Stimulated activated naive CD8-positive, alpha-beta T cell treated with anti-CD3 and anti-CD28 coated beads, Interleukin-15, amount 100 ng/mL, for 72 hours (primary cell): ENCODE measurements at regions not wholly inside any gene's neighbourhood (a gene's known extent, or its start where the extent isn't known, plus 50 kb on each side); places are given as distances from the start of the nearest gene placed in this dataset.

Source experiments
- ATAC-seq: fragments of 150-1000 bp; cut with Tn5 transposase; 2 replicates; pipeline ENCODE4 v1.10.0; 2021; ENCODE audit warnings: mild to moderate bottlenecking, moderate library complexity
- DNase-seq, 2 donors: peaks; one replicate each; pipeline ENCODE4 v3.0.0; 2021 to 2022
- H3K27ac Mint-ChIP-seq, 2 donors: one replicate each; pipeline ENCODE4 v1.8.0; 2022; ENCODE audit warnings: mild to moderate bottlenecking in 2 of 2, mixed read lengths in 2 of 2, moderate library complexity in 2 of 2
- H3K27me3 Mint-ChIP-seq: one replicate; pipeline ENCODE4 v1.8.0; 2022; ENCODE audit warnings: mixed read lengths
- H3K4me1 Mint-ChIP-seq: one replicate; pipeline ENCODE4 v1.8.0; 2022; ENCODE audit warnings: mild to moderate bottlenecking, mixed read lengths
- H3K4me3 Mint-ChIP-seq, 2 donors: one replicate each; pipeline ENCODE4 v1.8.0; 2022; ENCODE audit warnings: mild to moderate bottlenecking in 2 of 2, mixed read lengths in 2 of 2, moderate library complexity in 1 of 2
- H3K9me3 Mint-ChIP-seq, 2 donors: one replicate each; pipeline ENCODE4 v1.8.0; 2022; ENCODE audit warnings: mixed read lengths in 2 of 2

DNA sequence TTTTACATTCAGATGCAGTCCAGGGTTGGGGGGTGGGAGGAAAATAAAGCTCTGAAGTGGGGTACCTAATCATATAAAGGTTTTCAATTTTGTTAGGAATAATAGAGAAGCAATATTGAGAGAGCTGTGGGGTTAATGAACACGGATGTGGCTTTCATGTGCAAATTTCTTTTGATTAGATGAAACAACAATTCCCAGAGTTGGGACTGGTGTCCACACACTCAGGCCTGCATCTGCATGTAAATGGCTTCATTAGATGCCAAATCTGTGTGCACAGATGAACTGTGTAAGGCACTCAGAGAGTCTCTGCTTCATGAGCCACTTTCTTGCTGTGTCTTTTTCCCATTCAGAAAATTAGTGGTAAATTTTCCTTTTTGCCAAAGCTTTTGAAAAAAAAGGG lies 377.1 kb upstream of the NOVA1 start:
- H3K27ac Mint-ChIP-seq: no peak overlapping the region
- H3K4me1 Mint-ChIP-seq: no peaks in the 10 kb centered on the region
- ATAC-seq: no peak
- DNase-seq: no peak
- no peak overlapping the region for H3K4me3 Mint-ChIP-seq
- peaks cover 4 to 8% of the 10 kb centered on the region in 2 donors for H3K9me3 Mint-ChIP-seq
- H3K27me3 Mint-ChIP-seq: no peaks in the 10 kb centered on the region

DNA sequence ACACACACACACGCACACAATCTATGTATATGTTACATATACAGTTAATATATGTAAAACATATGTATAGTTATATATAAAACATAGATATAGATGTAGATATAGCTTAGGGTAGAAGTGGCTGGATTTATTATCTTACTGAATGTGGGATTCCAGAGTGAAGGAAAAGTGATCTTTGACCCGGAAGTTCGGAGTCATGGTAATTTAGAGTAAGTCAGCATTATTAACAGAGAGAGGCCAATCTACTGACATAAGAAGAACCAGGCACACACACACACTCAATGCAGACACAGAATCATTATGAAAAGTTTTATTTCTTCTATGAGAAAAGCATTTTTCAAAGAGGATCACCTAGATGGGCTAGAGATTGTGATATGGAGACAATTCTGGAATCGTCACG lies 384.2 kb upstream of the NOVA1 start:
- H3K4me3 Mint-ChIP-seq: no peak overlapping the region
- H3K27me3 Mint-ChIP-seq: no peaks in the 10 kb centered on the region
- ATAC-seq (no peak), DNase-seq (no peak)
- peaks cover 8 to 18% of the 10 kb centered on the region in 2 donors for H3K9me3 Mint-ChIP-seq
- H3K27ac Mint-ChIP-seq: no peak overlapping the region
- H3K4me1 Mint-ChIP-seq: no peaks in the 10 kb centered on the region

DNA sequence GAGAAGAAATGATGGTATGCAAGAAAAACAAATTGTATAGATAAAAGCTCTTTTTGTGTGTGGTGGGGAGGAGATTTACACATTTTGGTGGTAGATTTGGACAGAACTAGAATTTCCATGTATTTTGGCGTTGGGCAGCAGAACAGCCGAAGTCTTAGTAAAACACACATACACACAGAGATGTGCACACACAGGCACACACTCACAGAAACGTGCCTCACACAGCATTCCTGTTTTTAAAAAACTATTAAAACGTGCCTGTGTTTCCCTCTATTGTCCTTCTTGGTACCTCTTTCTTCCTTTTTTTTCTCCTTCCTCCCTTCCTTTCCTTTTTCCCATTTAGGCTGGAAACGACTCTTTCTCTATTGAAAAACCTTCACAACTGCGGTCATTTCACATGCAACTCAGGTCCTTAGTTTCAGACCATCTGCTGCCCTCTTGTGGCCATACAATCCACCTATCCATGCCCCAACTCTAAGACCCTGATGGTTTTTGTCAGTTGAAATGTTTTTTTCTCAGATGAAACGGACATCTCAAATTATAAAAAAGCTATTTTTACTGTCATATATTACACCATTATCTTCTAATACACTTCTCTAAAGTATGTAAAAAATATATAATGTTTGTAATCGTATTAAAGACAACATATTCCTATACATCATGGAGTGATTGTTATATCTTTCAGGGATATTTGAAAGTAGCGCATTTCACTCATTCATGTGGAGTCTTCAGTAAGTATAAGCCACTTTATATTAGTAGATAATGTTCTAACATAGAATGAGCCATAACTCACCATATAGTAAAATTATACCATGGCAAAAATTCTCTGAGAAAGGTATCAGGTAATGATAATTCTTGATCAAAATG lies 386.7 kb upstream of the NOVA1 start:
- peaks cover 8 to 18% of the 10 kb centered on the region in 2 donors for H3K9me3 Mint-ChIP-seq
- DNase-seq (peak in 1 of 2 donors; percentile 0), ATAC-seq (no peak)
- H3K27me3 Mint-ChIP-seq: no peaks in the 10 kb centered on the region
- H3K4me3 Mint-ChIP-seq: no peak overlapping the region
- H3K27ac Mint-ChIP-seq: no peak overlapping the region
- no peaks in the 10 kb centered on the region for H3K4me1 Mint-ChIP-seq

DNA sequence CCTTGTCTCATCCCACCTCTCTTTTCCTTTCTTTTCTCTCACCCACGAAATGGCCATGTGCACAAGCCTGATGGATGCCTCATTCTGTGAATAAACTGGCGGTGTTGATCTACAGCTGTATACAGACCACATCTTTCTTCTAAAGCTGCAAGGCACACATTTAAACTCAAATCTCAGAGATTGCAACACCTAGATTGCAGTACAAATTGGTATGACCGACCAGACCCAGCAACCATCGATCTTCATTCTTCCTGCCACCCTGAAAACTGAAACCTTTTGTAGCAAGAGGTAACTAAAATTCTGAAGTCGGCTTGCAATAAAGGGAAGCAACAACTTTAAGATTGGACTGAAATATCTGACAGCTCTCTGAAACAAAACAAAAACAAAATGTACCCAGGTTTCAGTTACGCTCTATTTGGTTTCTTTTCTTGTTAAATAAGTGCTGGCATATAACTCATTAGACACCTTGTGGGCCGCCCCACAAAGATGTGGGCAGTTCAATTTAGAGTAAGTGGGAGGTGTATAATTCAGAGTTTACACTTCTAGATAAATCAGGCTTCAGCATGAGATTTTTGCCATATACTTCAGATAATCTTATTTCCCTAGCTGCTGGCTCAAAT lies 390.0 kb upstream of the NOVA1 start:
- Mint-ChIP-seq H3K27me3 (no peaks in the 10 kb centered on the region), H3K27ac (no peak overlapping the region), H3K4me3 (no peak overlapping the region), H3K9me3 (peaks cover 6 to 15% of the 10 kb centered on the region in 2 donors), H3K4me1 (no peaks in the 10 kb centered on the region)
- ATAC-seq: no peak
- DNase-seq: no peak

DNA sequence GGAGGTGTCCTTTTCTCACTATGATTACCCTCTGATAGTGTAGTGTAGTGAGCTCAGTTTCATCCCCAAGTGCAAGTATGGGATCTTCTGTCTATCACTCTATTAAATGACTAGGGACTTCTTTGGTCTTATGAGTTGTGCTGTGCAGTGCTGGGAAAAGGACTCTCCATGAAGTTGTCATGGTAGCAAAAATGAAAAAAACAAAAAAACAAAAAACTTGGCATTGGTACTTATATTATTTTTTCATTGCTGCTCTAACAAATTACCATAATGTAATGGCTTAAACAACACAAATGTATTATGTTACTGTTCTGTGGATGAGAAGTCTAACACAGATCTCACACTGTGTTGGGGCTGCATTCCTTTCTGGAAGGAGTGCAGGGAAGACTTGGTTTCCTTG lies 393.1 kb upstream of the NOVA1 start:
- Mint-ChIP-seq H3K4me1 (no peaks in the 10 kb centered on the region), H3K9me3 (peaks cover 6 to 8% of the 10 kb centered on the region in 2 donors), H3K27me3 (no peaks in the 10 kb centered on the region), H3K4me3 (no peak overlapping the region), H3K27ac (no peak overlapping the region)
- ATAC-seq (no peak), DNase-seq (no peak)

DNA sequence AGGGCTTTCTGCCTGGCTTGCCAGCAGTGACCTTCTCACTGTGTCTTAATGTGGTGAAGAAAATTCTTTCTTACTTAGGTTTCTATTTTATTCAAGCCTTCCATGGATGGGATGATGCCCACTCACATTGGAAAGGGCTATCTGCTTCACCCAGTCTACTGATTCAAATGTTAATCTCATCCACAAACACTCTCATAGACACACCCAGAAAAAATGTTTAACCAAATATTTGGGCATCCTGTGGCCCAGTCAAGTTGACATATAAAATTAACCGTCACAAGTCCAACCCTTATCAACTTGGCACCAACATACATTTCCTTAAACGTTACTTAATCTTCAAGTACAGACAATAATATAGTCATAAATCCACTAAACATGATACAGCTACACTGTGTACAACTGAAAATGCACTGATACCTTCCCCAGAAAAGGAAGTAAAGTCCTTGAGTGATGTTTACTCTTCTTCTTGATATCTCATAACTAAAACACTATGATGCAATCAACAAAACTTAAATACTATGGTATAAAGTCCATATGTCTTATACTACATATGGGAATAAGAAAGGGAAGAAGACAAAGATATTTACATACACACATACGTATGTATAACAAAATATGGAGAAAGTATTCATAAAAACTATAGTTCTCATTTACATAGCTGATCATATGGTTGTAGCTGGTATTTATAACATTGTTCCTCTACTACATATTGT lies 394.7 kb upstream of the NOVA1 start:
- DNase-seq: no peak
- Mint-ChIP-seq H3K27me3 (no peaks in the 10 kb centered on the region), H3K27ac (no peak overlapping the region), H3K9me3 (peaks cover 8 to 13% of the 10 kb centered on the region in 2 donors), H3K4me1 (no peaks in the 10 kb centered on the region), H3K4me3 (no peak overlapping the region)
- no peak for ATAC-seq

DNA sequence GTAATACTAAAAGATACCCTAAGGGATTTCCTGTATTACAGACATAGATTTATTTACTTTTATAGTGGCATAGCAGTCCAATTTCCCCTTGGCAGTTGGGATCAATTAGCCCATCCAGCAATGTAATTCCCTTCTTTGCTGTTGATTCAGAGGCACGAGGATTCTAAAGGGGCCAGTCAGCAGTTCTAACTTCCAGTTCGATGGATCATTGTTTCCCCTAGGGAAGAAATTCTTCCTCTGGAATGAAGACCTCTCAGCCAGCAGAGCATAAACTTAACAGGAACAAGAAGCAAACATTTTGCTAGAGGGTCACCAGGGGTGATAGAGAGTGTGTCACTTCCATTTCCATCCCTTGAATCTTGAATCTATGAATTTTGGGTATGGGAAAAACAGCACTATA lies 395.7 kb upstream of the NOVA1 start:
- ATAC-seq (no peak), DNase-seq (no peak)
- Mint-ChIP-seq H3K27me3 (no peaks in the 10 kb centered on the region), H3K4me3 (no peak overlapping the region), H3K9me3 (peaks cover 13 to 14% of the 10 kb centered on the region in 2 donors), H3K4me1 (no peaks in the 10 kb centered on the region), H3K27ac (no peak overlapping the region)

DNA sequence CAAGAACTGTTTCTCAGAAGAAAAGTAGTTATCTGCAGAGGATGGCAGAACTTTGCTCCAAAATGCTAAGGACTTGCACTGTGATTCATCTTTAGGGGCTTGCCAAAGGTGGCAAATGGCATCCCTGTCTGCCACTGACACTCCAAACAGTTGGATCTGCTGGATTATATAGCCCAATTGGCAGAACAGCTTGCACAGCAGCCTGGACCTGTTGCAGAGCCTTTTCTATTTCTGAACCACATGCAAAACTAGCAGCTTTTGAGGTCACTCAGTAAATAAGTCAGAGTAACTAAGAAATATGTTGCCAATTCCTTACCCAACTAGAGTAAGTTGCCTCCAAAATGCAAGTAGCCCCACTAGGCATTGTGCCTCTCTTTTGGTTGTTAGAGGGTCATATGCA lies 397.5 kb upstream of the NOVA1 start:
- no peak for ATAC-seq

DNA sequence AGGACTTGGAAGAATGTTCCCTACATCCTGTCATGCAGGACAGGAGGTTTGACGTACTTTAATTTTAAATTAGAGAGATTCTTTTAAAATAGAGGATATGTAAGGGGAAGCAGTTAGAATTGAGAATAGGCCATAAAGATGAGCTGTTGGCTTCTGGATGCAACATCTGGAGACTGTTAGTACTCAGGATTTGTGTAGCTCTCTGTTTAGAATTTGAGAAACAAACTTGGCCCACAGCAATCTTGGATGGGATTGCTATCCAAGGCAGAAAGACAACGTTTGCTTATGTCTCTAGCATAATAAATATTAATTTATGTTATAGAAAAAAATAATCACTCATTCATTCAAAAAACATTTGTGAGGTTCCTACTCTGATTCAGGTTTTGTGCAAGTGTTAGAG lies 398.4 kb upstream of the NOVA1 start:
- Mint-ChIP-seq H3K27ac (no peak overlapping the region), H3K4me3 (no peak overlapping the region), H3K4me1 (no peaks in the 10 kb centered on the region), H3K27me3 (no peaks in the 10 kb centered on the region), H3K9me3 (peaks cover 6 to 13% of the 10 kb centered on the region in 2 donors)
- ATAC-seq (no peak), DNase-seq (no peak)

More for the DNA sequence above, 397.5 kb upstream of the NOVA1 start:
- no peak overlapping the region for H3K27ac Mint-ChIP-seq
- no peaks in the 10 kb centered on the region for H3K4me1 Mint-ChIP-seq
- H3K4me3 Mint-ChIP-seq: no peak overlapping the region
- H3K9me3 Mint-ChIP-seq: peaks cover 13% of the 10 kb centered on the region in 2 donors
- no peaks in the 10 kb centered on the region for H3K27me3 Mint-ChIP-seq
- no peak for DNase-seq

DNA sequence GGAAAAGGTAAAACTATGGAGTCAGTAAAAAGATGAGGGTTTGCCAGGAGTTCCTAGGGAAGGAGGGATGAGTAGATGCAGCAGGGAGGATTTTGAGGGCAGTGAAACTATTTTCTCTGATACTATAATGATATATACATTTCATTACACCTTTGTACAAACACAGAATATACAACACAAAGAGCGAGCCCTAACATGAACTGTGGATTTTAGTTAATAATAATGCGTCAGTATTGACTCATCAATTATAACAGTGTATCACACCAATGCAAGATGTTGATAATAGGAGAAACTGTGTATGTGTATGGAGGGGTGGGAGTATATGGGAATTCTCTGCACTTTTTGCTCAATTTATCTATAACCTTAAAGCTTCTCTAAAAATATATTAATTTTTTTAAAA lies 404.3 kb upstream of the NOVA1 start:
- Mint-ChIP-seq H3K27ac (no peak overlapping the region), H3K27me3 (no peaks in the 10 kb centered on the region), H3K4me1 (no peaks in the 10 kb centered on the region), H3K4me3 (no peak overlapping the region), H3K9me3 (peaks cover 9 to 11% of the 10 kb centered on the region in 2 donors)
- ATAC-seq (no peak), DNase-seq (no peak)

DNA sequence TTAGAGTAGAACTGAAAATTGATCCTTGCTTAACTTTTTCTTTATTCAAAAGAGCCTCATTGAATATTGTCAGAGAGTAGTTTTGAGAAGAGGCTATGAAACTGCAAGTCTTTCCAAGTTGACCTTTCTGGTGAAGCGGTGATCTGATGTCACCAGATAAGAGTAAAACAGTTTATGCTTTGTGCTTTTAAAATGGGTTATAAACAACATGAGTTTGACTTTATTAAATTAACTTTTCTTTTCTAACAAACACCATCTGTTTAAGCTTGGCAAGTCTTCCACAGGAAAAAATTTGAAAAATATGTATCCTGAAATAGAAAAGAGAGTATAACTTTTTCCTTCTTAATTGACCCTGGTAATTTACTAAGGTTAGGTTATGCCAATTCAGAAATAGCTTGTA lies 408.7 kb upstream of the NOVA1 start:
- no peak for DNase-seq
- H3K9me3 Mint-ChIP-seq: peaks cover 9 to 17% of the 10 kb centered on the region in 2 donors
- no peaks in the 10 kb centered on the region for H3K27me3 Mint-ChIP-seq
- H3K4me1 Mint-ChIP-seq: no peaks in the 10 kb centered on the region
- H3K4me3 Mint-ChIP-seq: no peak overlapping the region
- no peak overlapping the region for H3K27ac Mint-ChIP-seq
- ATAC-seq: no peak

DNA sequence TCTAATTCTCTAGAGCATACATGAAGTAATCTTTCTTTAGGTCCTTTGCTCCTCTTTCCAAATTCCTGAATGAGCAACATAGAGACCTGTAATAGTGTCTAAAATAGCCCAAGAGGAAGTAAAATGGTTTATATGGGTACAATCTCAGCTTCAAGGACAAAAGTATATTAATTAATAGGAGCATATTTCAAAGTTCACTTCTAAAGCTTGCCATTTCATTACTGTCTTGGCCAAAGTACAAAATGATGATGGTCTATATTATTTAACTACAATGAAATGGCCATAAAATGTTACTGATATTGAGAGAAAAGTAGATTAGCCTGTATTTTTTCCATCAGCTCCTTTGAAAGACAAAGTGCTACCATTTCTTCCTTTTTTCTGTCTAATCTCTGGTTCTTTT lies 410.4 kb upstream of the NOVA1 start:
- no peak for DNase-seq
- Mint-ChIP-seq H3K4me3 (no peak overlapping the region), H3K9me3 (peaks cover 12 to 19% of the 10 kb centered on the region in 2 donors), H3K27me3 (no peaks in the 10 kb centered on the region), H3K4me1 (no peaks in the 10 kb centered on the region), H3K27ac (no peak overlapping the region)
- ATAC-seq: no peak

DNA sequence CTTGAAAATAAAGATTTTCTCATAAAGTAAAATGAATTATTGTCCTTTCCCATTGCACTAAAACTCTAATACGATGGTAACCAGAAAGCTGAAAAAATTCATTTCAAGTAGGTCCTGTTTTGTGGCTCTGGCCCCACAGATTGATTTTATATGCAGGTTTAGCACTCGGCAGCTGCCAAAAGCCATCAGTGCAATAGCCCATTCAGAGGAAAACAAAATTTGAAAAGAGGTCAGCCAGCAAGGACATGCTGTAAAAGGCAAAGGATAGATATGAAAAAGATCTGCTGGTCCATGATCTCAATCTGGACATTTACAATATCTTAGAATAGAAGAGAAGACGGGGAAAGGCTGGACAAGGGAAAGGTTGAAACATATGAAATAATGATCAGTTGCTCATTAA lies 414.8 kb upstream of the NOVA1 start:
- no peaks in the 10 kb centered on the region for H3K27me3 Mint-ChIP-seq
- H3K4me1 Mint-ChIP-seq: no peaks in the 10 kb centered on the region
- ATAC-seq: no peak
- peaks cover 10 to 12% of the 10 kb centered on the region in 2 donors for H3K9me3 Mint-ChIP-seq
- no peak overlapping the region for H3K27ac Mint-ChIP-seq
- no peak overlapping the region for H3K4me3 Mint-ChIP-seq
- no peak for DNase-seq

DNA sequence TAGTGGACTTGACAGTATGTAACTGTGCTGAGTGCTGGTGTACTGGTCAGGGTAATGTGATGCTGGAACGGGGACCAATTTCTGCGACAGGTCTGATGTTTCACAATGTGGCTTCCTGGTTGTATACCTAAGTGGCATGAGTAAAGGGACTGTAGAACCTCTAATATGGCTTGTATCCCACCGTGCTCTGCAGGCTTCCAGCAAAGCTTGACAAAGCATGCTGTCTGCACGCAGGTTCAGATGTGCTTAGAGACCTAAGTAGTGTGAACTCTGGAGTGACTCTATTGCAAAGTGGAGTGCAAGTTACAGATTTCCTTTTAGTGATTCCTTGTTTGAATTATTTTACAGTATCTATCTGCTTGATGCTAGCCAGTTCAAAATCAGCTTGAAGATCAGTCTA lies 415.8 kb upstream of the NOVA1 start:
- Mint-ChIP-seq H3K4me3 (no peak overlapping the region), H3K27ac (no peak overlapping the region), H3K9me3 (peaks cover 9 to 10% of the 10 kb centered on the region in 2 donors), H3K27me3 (no peaks in the 10 kb centered on the region), H3K4me1 (no peaks in the 10 kb centered on the region)
- DNase-seq: no peak
- no peak for ATAC-seq

DNA sequence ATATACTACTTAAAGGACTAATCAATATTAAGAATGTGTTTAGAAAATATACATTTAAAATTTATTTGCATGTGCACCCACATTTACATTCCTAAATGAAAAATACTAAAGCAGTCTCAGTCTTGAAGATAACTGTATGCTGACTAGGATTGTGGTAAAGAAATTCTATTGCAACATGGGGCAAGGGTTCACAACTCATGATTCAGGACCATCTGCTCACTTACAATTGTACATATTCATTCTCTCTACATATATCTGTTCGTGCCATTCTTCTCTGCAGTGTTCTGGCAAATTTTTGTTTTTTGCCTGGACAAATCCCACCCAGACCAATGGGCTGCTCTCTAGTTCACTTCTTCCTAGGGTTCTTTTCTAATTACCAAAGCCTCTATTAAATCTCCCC lies 417.2 kb upstream of the NOVA1 start:
- Mint-ChIP-seq H3K4me3 (no peak overlapping the region), H3K27ac (no peak overlapping the region), H3K27me3 (no peaks in the 10 kb centered on the region), H3K4me1 (no peaks in the 10 kb centered on the region), H3K9me3 (peaks cover 0 to 10% of the 10 kb centered on the region in 2 donors)
- DNase-seq: no peak
- no peak for ATAC-seq

DNA sequence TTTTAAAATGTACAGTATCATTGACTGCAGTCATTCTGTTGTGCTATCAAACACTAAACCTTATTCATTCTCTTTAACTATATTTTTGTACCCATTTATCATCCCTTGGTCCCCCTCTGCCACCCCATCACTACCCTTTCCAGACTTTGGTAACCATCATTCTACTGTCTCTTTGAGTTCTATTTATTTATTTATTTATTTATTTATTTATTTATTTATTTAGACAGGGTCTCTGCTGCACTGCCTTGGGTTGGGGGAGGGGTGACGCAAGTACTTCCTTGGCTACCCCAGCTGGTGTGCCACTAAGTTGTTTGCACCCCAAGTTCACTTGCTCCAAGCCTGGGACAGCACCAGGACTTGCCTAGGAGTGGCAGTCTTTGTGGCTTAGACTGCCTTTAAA lies 427.8 kb upstream of the NOVA1 start:
- Mint-ChIP-seq H3K27ac (no peak overlapping the region), H3K4me1 (no peaks in the 10 kb centered on the region), H3K27me3 (no peaks in the 10 kb centered on the region), H3K4me3 (no peak overlapping the region), H3K9me3 (peaks cover 0 to 5% of the 10 kb centered on the region in 2 donors)
- DNase-seq (no peak), ATAC-seq (no peak)
